GM20000 (cell line): ENCODE measurements at regions not wholly inside any gene's neighbourhood (a gene's known extent, or its start where the extent isn't known, plus 50 kb on each side); places are given as distances from the start of the nearest gene placed in this dataset.

ENCODE experiments used
- DNase-seq: peaks from one replicate; pipeline ENCODE4 v3.0.0; 2012; ENCODE audit warnings: low spot score
- CTCF ChIP-seq: IDR thresholded peaks from 2 replicates; pipeline ENCODE4 v1.5.1; 2012; ENCODE audit warnings: mild to moderate bottlenecking, control low read depth; ENCODE audit errors: extremely low read depth, missing control alignments

GRCh38 chr2:228624733-228625132, 443.2 kb upstream of the SPHKAP start:
- no peak for TF ChIP-seq CTCF

GRCh38 chr2:228615496-228615895, 434.0 kb upstream of the SPHKAP start:
- no peak for DNase-seq
- no peak for TF ChIP-seq CTCF

More at GRCh38 chr2:228624733-228625132, 443.2 kb upstream of the SPHKAP start:
- no peak for DNase-seq

- DNase-seq = no peak
- no peak for TF ChIP-seq CTCF
Observed at GRCh38 chr2:228614741-228615140, 433.3 kb upstream of the SPHKAP start.

GRCh38 chr2:228613133-228613850, 431.8 kb upstream of the SPHKAP start:
- no peak for DNase-seq
- TF ChIP-seq CTCF = no peak

- TF ChIP-seq CTCF = no peak
- no peak for DNase-seq
Observed at GRCh38 chr2:228611171-228611570, 429.7 kb upstream of the SPHKAP start.

- TF ChIP-seq CTCF = no peak
- no peak for DNase-seq
Observed at GRCh38 chr2:228602288-228602687, 420.8 kb upstream of the SPHKAP start.

- DNase-seq = no peak
- TF ChIP-seq CTCF = no peak
Observed at GRCh38 chr2:228600265-228600664, 418.8 kb upstream of the SPHKAP start.
